Adrenal gland (tissue), 9 donors: ENCODE measurements at regions not wholly inside any gene's neighbourhood (a gene's known extent, or its start where the extent isn't known, plus 50 kb on each side); places are given as distances from the start of the nearest gene placed in this dataset.

ENCODE experiments used
- DNase-seq, 7 donors: peaks; one replicate each; pipeline ENCODE4 v3.0.0-alpha.2; 2019 to 2020
- H3K27ac ChIP-seq, 5 donors: fragments of 200-600 bp; sonication (generic) in 4 of 5; 1 replicate in 3 of 5; 2 replicates in 2 of 5; pipeline versions ENCODE4 v1.5.1 to v1.8.0; 2016 to 2020; ENCODE audit warnings: mild to moderate bottlenecking in 1 of 5
- H3K27me3 ChIP-seq: fragments of 200-600 bp; 2 replicates; pipeline ENCODE4 v1.8.0; 2021
- H3K36me3 ChIP-seq, 2 donors: fragments of 200-600 bp; replicated peaks in 1 of 2; 1 replicate in 1 of 2; 2 replicates in 1 of 2; pipeline versions ENCODE4 v1.5.1 to v1.8.0; 2018 to 2022
- H3K4me1 ChIP-seq, 2 donors: fragments of 200-600 bp; replicated peaks in 1 of 2; 1 replicate in 1 of 2; 2 replicates in 1 of 2; pipeline versions ENCODE4 v1.5.1 to v1.8.0; 2018 to 2021
- H3K4me3 ChIP-seq, 4 donors: fragments of 200-600 bp; sonication (generic) in 3 of 4; one replicate each; pipeline ENCODE4 v1.5.1; 2016 to 2018
- H3K9me3 ChIP-seq, 3 donors: fragments of 200-600 bp; sonication (generic) in 1 of 3; replicated peaks in 1 of 3; 1 replicate in 2 of 3; 2 replicates in 1 of 3; pipeline versions ENCODE4 v1.5.1 to v1.8.0; 2016 to 2021
- CTCF ChIP-seq, 6 experiments: fragments of 450-650 bp in 4 of 6; fragments of 200-600 bp in 2 of 6; sonication (generic) in 1 of 6; IDR thresholded peaks; 1 replicate in 5 of 6; 2 replicates in 1 of 6; pipeline versions ENCODE4 v1.5.1 to v1.8.0; 2016 to 2021; ENCODE audit warnings: antibody characterized with exemption in 6 of 6, mild to moderate bottlenecking in 2 of 6, moderate library complexity in 1 of 6
- POLR2A ChIP-seq, 2 donors: fragments of 450-650 bp; IDR thresholded peaks; one replicate each; pipeline ENCODE4 v1.6.1; 2017; ENCODE audit warnings: antibody characterized with exemption in 2 of 2, mild to moderate bottlenecking in 2 of 2, moderate library complexity in 1 of 2
- WGBS, 4 donors: extraction: QIAGEN DNeasy Blood & Tissue Kit in 2 of 4; methylation state at CpG; one replicate each; pipeline versions ENCODE4 v1.1.5 to v1.1.7; 2013 to 2017; 5-methylcytosine and 5-hydroxymethylcytosine counted together
- intact Hi-C, 2 donors: fragments of 100-400 bp; cut with DNase I; formaldehyde crosslinking; loops; one replicate each; pipeline versions ENCODE4 v1.14.1 to v1.15.0; 2022 to 2023
- donor health status: healthy with polysubstance abuse.
- donor health status: Bipolar disorder and iron deficiency.
- donor health status: DM: yes; HTN: yes; CAD: no.
- donor health status: DM: no; HTN: no; CAD: no.
- donor health status: DM: no; HTN: no; CAD: no.

GRCh38 chr12:89918172-89918846, 209.7 kb upstream of the ATP2B1 start:
- H3K27me3 ChIP-seq: no peaks in the 10 kb centered on the region
- intact Hi-C loops: no loop called here
- DNase-seq: no peak
- peaks cover 0 to 4% (median 0%) of the 10 kb centered on the region in 3 donors for H3K9me3 ChIP-seq
- WGBS, 4 donors: 65 to 85% (median 72%) methylated on average over 5 of the region's 5 CpGs
- H3K4me1 ChIP-seq: no peaks in the 10 kb centered on the region
- H3K27ac ChIP-seq: no peak overlapping the region
- no peak for TF ChIP-seq CTCF (IDR thresholded peaks at IDR 0.05)
- TF ChIP-seq POLR2A (IDR thresholded peaks at IDR 0.05): no peak
- no peak overlapping the region for H3K4me3 ChIP-seq
- H3K36me3 ChIP-seq: no peaks in the 10 kb centered on the region

GRCh38 chr12:89909753-89910152, 201.1 kb upstream of the ATP2B1 start:
- no peak overlapping the region for H3K4me3 ChIP-seq
- intact Hi-C loops: no loop called here
- no peak overlapping the region for H3K27ac ChIP-seq
- H3K4me1 ChIP-seq: no peaks in the 10 kb centered on the region
- DNase-seq: no peak
- 82 to 84% (median 83%) methylated on average over 5 of the region's 5 CpGs for WGBS, 4 donors
- H3K36me3 ChIP-seq: no peaks in the 10 kb centered on the region
- no peak for TF ChIP-seq CTCF (IDR thresholded peaks at IDR 0.05)
- no peak for TF ChIP-seq POLR2A (IDR thresholded peaks at IDR 0.05)
- no peaks in the 10 kb centered on the region for H3K27me3 ChIP-seq
- no peaks in the 10 kb centered on the region for H3K9me3 ChIP-seq

- Histone ChIP-seq H3K4me3 (no peak overlapping the region), H3K27ac (no peak overlapping the region), H3K27me3 (no peaks in the 10 kb centered on the region), H3K36me3 (no peaks in the 10 kb centered on the region), H3K4me1 (no peaks in the 10 kb centered on the region), H3K9me3 (no peaks in the 10 kb centered on the region)
- no peak for DNase-seq
- 56 to 70% (median 61%) methylated on average over 2 of the region's 2 CpGs for WGBS, 4 donors
- TF ChIP-seq CTCF (IDR thresholded peaks at IDR 0.05) (no peak), POLR2A (IDR thresholded peaks at IDR 0.05) (no peak)
- intact Hi-C loops: no loop called here
Measured at GRCh38 chr12:89907659-89908058, 199.0 kb upstream of the ATP2B1 start.

GRCh38 chr12:89906824-89907223, 198.2 kb upstream of the ATP2B1 start:
- no peak overlapping the region for H3K4me3 ChIP-seq
- H3K4me1 ChIP-seq: no peaks in the 10 kb centered on the region
- intact Hi-C loops: no loop called here
- H3K36me3 ChIP-seq: no peaks in the 10 kb centered on the region
- H3K27me3 ChIP-seq: no peaks in the 10 kb centered on the region
- TF ChIP-seq POLR2A (IDR thresholded peaks at IDR 0.05) (no peak), CTCF (IDR thresholded peaks at IDR 0.05) (no peak)
- no peak for DNase-seq
- WGBS, 4 donors: 74 to 83% (median 79%) methylated on average over 4 of the region's 4 CpGs
- H3K27ac ChIP-seq: no peak overlapping the region
- H3K9me3 ChIP-seq: no peaks in the 10 kb centered on the region
